Epidermal melanocyte (primary cell): ENCODE measurements at regions not wholly inside any gene's neighbourhood (a gene's known extent, or its start where the extent isn't known, plus 50 kb on each side); places are given as distances from the start of the nearest gene placed in this dataset.

Experiments
- DNase-seq: peaks from one replicate; pipeline ENCODE4 v3.0.0; 2011; ENCODE audit warnings: low spot score; ENCODE audit not compliant: insufficient read length

- no peak for DNase-seq
Observed at GRCh38 chr11:123378096-123378495, 52.0 kb upstream of the GRAMD1B start.

- DNase-seq = no peak
Observed at GRCh38 chr11:123377355-123377754, 52.7 kb upstream of the GRAMD1B start.

- DNase-seq = no peak
Observed at GRCh38 chr11:123375832-123376231, 54.2 kb upstream of the GRAMD1B start.

- DNase-seq = no peak
Observed at GRCh38 chr11:123374622-123374968, 55.5 kb upstream of the GRAMD1B start.

- no peak for DNase-seq
Observed at GRCh38 chr11:123373754-123374621, 56.1 kb upstream of the GRAMD1B start.

- no peak for DNase-seq
Observed at GRCh38 chr11:123371506-123372297, 58.4 kb upstream of the GRAMD1B start.

GRCh38 chr11:123366924-123367323 lies 63.1 kb upstream of the GRAMD1B start:
- no peak for DNase-seq

- no peak for DNase-seq
Observed at GRCh38 chr11:123365955-123366354, 64.1 kb upstream of the GRAMD1B start.

- no peak for DNase-seq
Observed at GRCh38 chr11:123364080-123364479, 66.0 kb upstream of the GRAMD1B start.

- no peak for DNase-seq
Observed at GRCh38 chr11:123363556-123363955, 66.5 kb upstream of the GRAMD1B start.

- DNase-seq = no peak
Observed at GRCh38 chr11:123362941-123363340, 67.1 kb upstream of the GRAMD1B start.

GRCh38 chr11:123362186-123362585 lies 67.9 kb upstream of the GRAMD1B start:
- DNase-seq = no peak

GRCh38 chr11:123361110-123361509 lies 69.0 kb upstream of the GRAMD1B start:
- DNase-seq = no peak

- DNase-seq = no peak
Observed at GRCh38 chr11:123360267-123360936, 69.7 kb upstream of the GRAMD1B start.

- no peak for DNase-seq
Observed at GRCh38 chr11:123357990-123358827, 71.9 kb upstream of the GRAMD1B start.

GRCh38 chr11:123357353-123357989 lies 72.6 kb upstream of the GRAMD1B start:
- DNase-seq = no peak

GRCh38 chr11:123356539-123356938 lies 73.5 kb upstream of the GRAMD1B start:
- DNase-seq = no peak

- DNase-seq = no peak
Observed at GRCh38 chr11:123354371-123354975, 75.6 kb upstream of the GRAMD1B start.

GRCh38 chr11:123351375-123351774 lies 78.7 kb upstream of the GRAMD1B start:
- DNase-seq = no peak

GRCh38 chr11:123349382-123349781 lies 80.7 kb upstream of the GRAMD1B start:
- DNase-seq = no peak
